ENCODE measurements at regions not wholly inside any gene's neighbourhood (a gene's known extent, or its start where the extent isn't known, plus 50 kb on each side); places are given as distances from the start of the nearest gene placed in this dataset.

- WGBS, result 62% methylated on average over 5 of the region's 5 CpGs
- H3K4me3 ChIP-seq (ENCODE audit: low read depth in 1 of 3, low read length in 3 of 3), result no peak overlapping the region
Observed at GRCh38 chr1:214895011-214895600, 187.4 kb upstream of the KCNK2 start.

More at GRCh38 chr1:214895011-214895600, 187.4 kb upstream of the KCNK2 start:
- no peak for DNase-seq (ENCODE audit: low spot score)
- H3K27ac ChIP-seq (ENCODE audit: low read depth in 1 of 2, low read length in 2 of 2), result no peak overlapping the region
- H3K27me3 ChIP-seq (ENCODE audit: control insufficient read depth in 4 of 4, insufficient read depth in 4 of 4, low read length in 3 of 4), result no peaks in the 10 kb centered on the region
- H3K9ac ChIP-seq (ENCODE audit: low read depth in 1 of 2, low read length in 2 of 2), result no peak overlapping the region
- TF ChIP-seq ZBTB33 (IDR thresholded peaks at IDR 0.05) (no peak), REST (IDR thresholded peaks at IDR 0.05) (no peak), YY1 (IDR thresholded peaks at IDR 0.05) (no peak), SP1 (IDR thresholded peaks at IDR 0.05) (no peak), JUND (IDR thresholded peaks at IDR 0.05) (no peak), EGR1 (IDR thresholded peaks at IDR 0.05; ENCODE audit: low read depth in 2 of 2) (no peak), TAF1 (conservative IDR thresholded peaks at IDR 0.05) (no peak), ATF3 (IDR thresholded peaks at IDR 0.05) (no peak), HNF4A (conservative IDR thresholded peaks at IDR 0.05) (no peak), FOXA1 (IDR thresholded peaks at IDR 0.05) (no peak), GABPA (IDR thresholded peaks at IDR 0.05 in 1 of 2, conservative IDR thresholded peaks at IDR 0.05 in 1 of 2) (no peak), HNF4G (IDR thresholded peaks at IDR 0.05) (no peak), NR2F2 (IDR thresholded peaks at IDR 0.05) (no peak), MAX (IDR thresholded peaks at IDR 0.05) (no peak), RAD21 (IDR thresholded peaks at IDR 0.05) (no peak), FOXA2 (IDR thresholded peaks at IDR 0.05) (no peak), RXRA (IDR thresholded peaks at IDR 0.05) (no peak), CTCF (IDR thresholded peaks at IDR 0.05; ENCODE audit: low read depth, low read length, missing input control) (no peak)
- no peaks in the 10 kb centered on the region for H3K9me3 ChIP-seq (ENCODE audit: control insufficient read depth in 4 of 4, low read length in 3 of 4)
- H3K36me3 ChIP-seq (ENCODE audit: control insufficient read depth in 4 of 4, insufficient read depth in 3 of 4, low read depth in 1 of 4, low read length in 3 of 4), result no peaks in the 10 kb centered on the region
- H3K4me1 ChIP-seq (ENCODE audit: control insufficient read depth in 4 of 4, insufficient read depth in 4 of 4, low read length in 3 of 4), result no peaks in the 10 kb centered on the region

Data from liver (tissue), 8 donors.